MV-4-11 (cell line): ENCODE measurements at regions not wholly inside any gene's neighbourhood (a gene's known extent, or its start where the extent isn't known, plus 50 kb on each side); places are given as distances from the start of the nearest gene placed in this dataset.
"Not testable (repeated sequence)": the region's sequence is repeated elsewhere in the genome, so short reads cannot be mapped to it uniquely, and the experiment has no call there.

Experiments used
- DNase-seq: peaks from one replicate; lab custom pipeline; 2025; lab: John Stamatoyannopoulos, UW

GRCh38 chr2:122795763-122796162, 1040.3 kb downstream of the TSN start:
- no peak for DNase-seq

GRCh38 chr2:122799391-122799790, 1043.9 kb downstream of the TSN start:
- DNase-seq, result no peak

GRCh38 chr2:122800781-122801180, 1045.3 kb downstream of the TSN start:
- DNase-seq, result no peak

GRCh38 chr2:122804494-122804893, 1049.0 kb downstream of the TSN start:
- DNase-seq, result no peak

GRCh38 chr2:122805346-122805745, 1049.9 kb downstream of the TSN start:
- no peak for DNase-seq

- no peak for DNase-seq
These were observed 1053.0 kb downstream of the TSN start for GRCh38 chr2:122808286-122808969.

GRCh38 chr2:122812214-122812613, 1056.8 kb downstream of the TSN start:
- not testable (repeated sequence) for DNase-seq

- no peak for DNase-seq
These were observed 1059.7 kb downstream of the TSN start for GRCh38 chr2:122815120-122815519.

- no peak for DNase-seq
These were observed 1061.4 kb downstream of the TSN start for GRCh38 chr2:122816803-122817202.

GRCh38 chr2:122822319-122822718, 1066.9 kb downstream of the TSN start:
- DNase-seq, result no peak

- no peak for DNase-seq
These were observed 1074.7 kb downstream of the TSN start for GRCh38 chr2:122830157-122830556.

- no peak for DNase-seq
These were observed 1076.2 kb downstream of the TSN start for GRCh38 chr2:122831649-122832048.

- DNase-seq, result no peak
These were observed 1088.1 kb downstream of the TSN start for GRCh38 chr2:122843503-122843902.

- no peak for DNase-seq
These were observed 1095.7 kb downstream of the TSN start for GRCh38 chr2:122851161-122851560.

- DNase-seq, result no peak
These were observed 1096.6 kb downstream of the TSN start for GRCh38 chr2:122851972-122852531.

GRCh38 chr2:122856696-122857095, 1101.2 kb downstream of the TSN start:
- DNase-seq, result no peak

- DNase-seq, result no peak
These were observed 1102.7 kb downstream of the TSN start for GRCh38 chr2:122858075-122858702.

- no peak for DNase-seq
These were observed 1103.4 kb downstream of the TSN start for GRCh38 chr2:122858813-122859212.

- no peak for DNase-seq
These were observed 1103.8 kb downstream of the TSN start for GRCh38 chr2:122859260-122859659.

- DNase-seq, result no peak
These were observed 1108.1 kb downstream of the TSN start for GRCh38 chr2:122863532-122863931.

- no peak for DNase-seq
These were observed 1109.3 kb downstream of the TSN start for GRCh38 chr2:122864728-122865127.

GRCh38 chr2:122866095-122866494, 1110.6 kb downstream of the TSN start:
- DNase-seq, result no peak

GRCh38 chr2:122867941-122868340, 1112.5 kb downstream of the TSN start:
- no peak for DNase-seq
